ENCODE measurements at regions not wholly inside any gene's neighbourhood (a gene's known extent, or its start where the extent isn't known, plus 50 kb on each side); places are given as distances from the start of the nearest gene placed in this dataset.

GRCh38 chr10:31081937-31082840 lies 50.5 kb upstream of the ZNF438 start:
- no peak for DNase-seq

GRCh38 chr10:31083765-31084184 lies 52.1 kb upstream of the ZNF438 start:
- no peak for DNase-seq

- DNase-seq: no peak
Observed at GRCh38 chr10:31087011-31087410, 55.3 kb upstream of the ZNF438 start.

GRCh38 chr10:31087851-31088250 lies 56.2 kb upstream of the ZNF438 start:
- DNase-seq: no peak

GRCh38 chr10:31090894-31091607 lies 59.4 kb upstream of the ZNF438 start:
- no peak for DNase-seq

GRCh38 chr10:31095677-31096560 lies 64.3 kb upstream of the ZNF438 start:
- no peak for DNase-seq

GRCh38 chr10:31098046-31098445 lies 66.4 kb upstream of the ZNF438 start:
- no peak for DNase-seq

GRCh38 chr10:31099094-31099493 lies 67.4 kb upstream of the ZNF438 start:
- DNase-seq: no peak

- DNase-seq: no peak
Observed at GRCh38 chr10:31099664-31100063, 68.0 kb upstream of the ZNF438 start.

GRCh38 chr10:31100115-31100601 lies 68.5 kb upstream of the ZNF438 start:
- DNase-seq: no peak

GRCh38 chr10:31100662-31101061 lies 69.0 kb upstream of the ZNF438 start:
- DNase-seq: no peak

- no peak for DNase-seq
Observed at GRCh38 chr10:31101123-31101522, 69.5 kb upstream of the ZNF438 start.

GRCh38 chr10:31102421-31102820 lies 70.8 kb upstream of the ZNF438 start:
- no peak for DNase-seq

- DNase-seq: no peak
Observed at GRCh38 chr10:31103112-31103511, 71.4 kb upstream of the ZNF438 start.

GRCh38 chr10:31112961-31113360 lies 81.3 kb upstream of the ZNF438 start:
- no peak for DNase-seq

GRCh38 chr10:31116226-31116625 lies 84.6 kb upstream of the ZNF438 start:
- DNase-seq: no peak

- DNase-seq: no peak
Observed at GRCh38 chr10:31118556-31118955, 86.9 kb upstream of the ZNF438 start.

GRCh38 chr10:31120392-31120791 lies 88.7 kb upstream of the ZNF438 start:
- no peak for DNase-seq

- no peak for DNase-seq
Observed at GRCh38 chr10:31120961-31121685, 89.5 kb upstream of the ZNF438 start.

GRCh38 chr10:31121757-31122577 lies 90.3 kb upstream of the ZNF438 start:
- DNase-seq: no peak

- no peak for DNase-seq
Observed at GRCh38 chr10:31123946-31124345, 92.3 kb upstream of the ZNF438 start.
